ENCODE measurements at regions not wholly inside any gene's neighbourhood (a gene's known extent, or its start where the extent isn't known, plus 50 kb on each side); places are given as distances from the start of the nearest gene placed in this dataset.
"Not testable (repeated sequence)": the region's sequence is repeated elsewhere in the genome, so short reads cannot be mapped to it uniquely, and the experiment has no call there.

- DNase-seq (ENCODE audit: low read depth in 3 of 3, low spot score in 1 of 3) = not testable (repeated sequence)
Measured at GRCh38 chr2:111315188-111315917, 194.6 kb downstream of the BCL2L11 start.

GRCh38 chr2:111316221-111316741 lies 195.6 kb downstream of the BCL2L11 start:
- DNase-seq (ENCODE audit: low read depth in 3 of 3, low spot score in 1 of 3) = not testable (repeated sequence)

DNA sequence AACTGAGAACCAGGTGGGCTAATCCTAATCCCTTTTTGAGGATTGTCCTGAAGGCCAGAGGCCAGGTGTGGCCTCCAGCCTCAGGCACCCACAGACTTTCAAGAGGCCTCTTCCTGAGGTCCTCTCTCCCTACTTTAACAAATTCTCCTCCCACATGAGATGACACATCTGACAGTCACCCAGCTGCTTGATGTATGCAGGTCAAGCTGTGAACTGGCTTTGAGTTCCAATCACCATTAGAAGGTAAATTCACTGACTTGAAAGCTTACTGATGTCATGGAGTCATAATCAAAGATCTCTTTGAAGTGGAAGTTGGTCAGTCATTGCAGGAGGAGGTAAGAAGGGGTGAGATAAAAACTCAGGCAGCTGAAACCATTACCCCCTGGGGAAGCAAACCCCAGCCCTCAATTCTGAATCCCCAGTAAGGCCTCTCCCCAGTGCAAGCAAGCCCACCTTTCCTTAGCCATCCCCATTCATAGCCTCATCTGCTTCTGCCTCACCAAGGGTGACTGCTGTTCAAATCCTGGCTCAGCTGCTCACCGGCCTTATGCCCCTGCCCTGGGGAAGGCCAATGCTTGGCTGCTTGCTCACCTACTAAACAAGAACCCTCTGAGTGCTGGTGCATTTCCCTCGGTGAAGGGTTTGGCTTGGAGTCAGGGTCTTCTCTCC lies 196.3 kb downstream of the BCL2L11 start:
- not testable (repeated sequence) for DNase-seq (ENCODE audit: low read depth in 3 of 3, low spot score in 1 of 3)

DNA sequence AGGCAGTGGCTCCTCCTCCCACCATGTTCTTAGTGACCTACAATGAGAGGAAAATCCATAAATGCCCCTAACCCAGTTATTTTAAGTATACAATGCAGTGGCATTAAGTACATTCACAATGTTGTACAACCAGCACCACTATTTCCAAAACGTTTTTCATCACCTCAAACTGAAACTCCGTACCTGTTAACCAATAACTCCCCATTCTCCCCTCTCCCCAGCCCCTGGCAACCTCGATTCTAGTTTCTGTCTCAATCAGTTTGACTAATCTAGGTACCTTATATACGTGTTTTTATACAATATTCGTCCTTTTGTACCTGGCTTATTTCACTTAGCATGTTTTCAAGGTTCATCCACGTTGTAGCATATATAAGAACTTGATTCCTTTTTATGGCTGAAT lies 198.8 kb downstream of the BCL2L11 start:
- not testable (repeated sequence) for DNase-seq (ENCODE audit: low read depth in 3 of 3, low spot score in 1 of 3)

- DNase-seq (ENCODE audit: low read depth in 3 of 3, low spot score in 1 of 3) = not testable (repeated sequence)
Measured at GRCh38 chr2:111320264-111320663, 199.6 kb downstream of the BCL2L11 start.

GRCh38 chr2:111320965-111321364 lies 200.3 kb downstream of the BCL2L11 start:
- not testable (repeated sequence) for DNase-seq (ENCODE audit: low read depth in 3 of 3, low spot score in 1 of 3)

DNA sequence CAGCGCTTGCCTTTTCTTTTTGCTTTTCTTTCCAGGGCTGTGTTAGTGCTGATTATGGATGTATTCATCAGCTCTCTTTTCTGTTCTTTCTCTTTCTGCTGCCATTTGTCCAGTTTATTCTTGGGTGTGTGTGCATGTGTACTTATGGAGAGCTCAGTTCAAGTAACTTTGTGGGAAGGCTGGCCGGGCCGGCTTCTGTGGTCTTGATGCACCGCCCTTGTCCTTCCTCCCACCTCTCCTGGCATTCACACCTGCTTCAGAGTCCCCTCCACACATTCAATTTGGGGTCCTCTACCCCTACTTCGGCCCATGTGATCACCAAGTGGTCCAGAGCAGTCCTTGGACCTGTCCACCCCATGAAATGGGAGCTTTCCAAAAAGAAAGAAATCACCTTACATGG lies 202.7 kb downstream of the BCL2L11 start:
- not testable (repeated sequence) for DNase-seq (ENCODE audit: low read depth in 3 of 3, low spot score in 1 of 3)

DNA sequence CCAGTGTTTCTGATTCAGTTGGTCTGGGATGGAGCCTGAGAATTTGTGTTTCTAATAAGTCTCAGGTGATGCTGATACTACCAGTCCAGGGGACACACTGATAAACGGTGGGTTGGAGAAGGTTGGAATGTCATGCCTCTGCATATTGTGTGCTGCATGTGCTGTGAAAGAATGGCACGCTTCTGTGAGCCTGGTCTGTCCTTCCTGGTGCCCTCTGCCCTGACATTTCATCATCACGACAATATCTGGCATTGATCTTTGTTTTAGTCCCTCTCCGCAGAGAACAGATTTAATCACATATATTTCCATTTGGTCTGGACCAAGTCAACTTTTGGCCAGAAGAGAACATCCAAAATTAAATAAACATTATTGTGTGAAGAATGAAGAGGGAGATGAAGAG lies 207.0 kb downstream of the BCL2L11 start:
- not testable (repeated sequence) for DNase-seq (ENCODE audit: low read depth in 3 of 3, low spot score in 1 of 3)

DNA sequence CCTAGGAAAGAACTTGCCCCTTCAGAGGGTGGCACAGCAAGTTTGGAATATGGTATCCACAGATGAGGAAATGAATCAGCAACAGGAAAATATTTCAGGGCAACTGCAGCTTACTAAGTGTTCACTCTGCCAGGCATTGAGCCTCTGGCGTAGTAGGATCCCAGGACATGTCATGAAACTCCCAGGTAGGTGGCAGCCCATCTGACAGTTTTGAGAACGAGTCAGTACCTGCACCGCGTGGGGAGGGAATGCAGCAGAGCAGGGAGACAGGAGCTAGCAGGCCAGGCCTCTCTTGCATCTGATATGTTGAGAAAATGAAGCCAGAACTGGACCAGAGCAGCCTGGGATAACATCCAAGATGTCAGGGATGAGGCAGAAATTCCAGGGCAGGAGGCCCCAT lies 208.6 kb downstream of the BCL2L11 start:
- not testable (repeated sequence) for DNase-seq (ENCODE audit: low read depth in 3 of 3, low spot score in 1 of 3)

DNA sequence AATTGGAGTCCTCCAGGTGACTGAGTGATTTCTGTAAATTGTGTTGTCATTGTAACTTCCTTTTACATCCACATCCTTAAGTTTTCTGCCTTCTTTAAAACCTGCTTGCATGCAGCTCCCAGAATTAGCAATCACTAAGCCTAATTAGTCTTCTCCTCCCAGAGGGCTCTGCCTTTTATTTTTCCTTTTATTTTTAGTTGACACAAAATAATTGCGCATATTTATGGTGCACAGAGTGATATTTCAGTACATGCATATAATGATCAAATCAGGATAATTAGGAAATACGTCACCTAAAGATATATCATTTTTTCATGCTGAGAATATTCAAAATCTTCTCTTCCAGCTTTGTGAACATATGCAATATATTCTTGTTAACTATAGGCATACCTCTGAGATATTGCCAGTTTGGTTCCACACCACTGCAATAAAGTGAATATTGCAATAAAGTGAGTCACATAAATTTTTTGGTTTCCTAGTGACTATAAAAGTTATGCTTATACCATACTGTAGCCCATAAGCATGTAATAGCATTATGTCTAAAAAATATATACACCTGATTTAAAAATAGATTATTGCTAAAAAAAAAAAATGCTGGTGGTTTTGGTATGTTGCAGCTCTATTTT lies 210.5 kb downstream of the BCL2L11 start:
- not testable (repeated sequence) for DNase-seq (ENCODE audit: low read depth in 3 of 3, low spot score in 1 of 3)

DNA sequence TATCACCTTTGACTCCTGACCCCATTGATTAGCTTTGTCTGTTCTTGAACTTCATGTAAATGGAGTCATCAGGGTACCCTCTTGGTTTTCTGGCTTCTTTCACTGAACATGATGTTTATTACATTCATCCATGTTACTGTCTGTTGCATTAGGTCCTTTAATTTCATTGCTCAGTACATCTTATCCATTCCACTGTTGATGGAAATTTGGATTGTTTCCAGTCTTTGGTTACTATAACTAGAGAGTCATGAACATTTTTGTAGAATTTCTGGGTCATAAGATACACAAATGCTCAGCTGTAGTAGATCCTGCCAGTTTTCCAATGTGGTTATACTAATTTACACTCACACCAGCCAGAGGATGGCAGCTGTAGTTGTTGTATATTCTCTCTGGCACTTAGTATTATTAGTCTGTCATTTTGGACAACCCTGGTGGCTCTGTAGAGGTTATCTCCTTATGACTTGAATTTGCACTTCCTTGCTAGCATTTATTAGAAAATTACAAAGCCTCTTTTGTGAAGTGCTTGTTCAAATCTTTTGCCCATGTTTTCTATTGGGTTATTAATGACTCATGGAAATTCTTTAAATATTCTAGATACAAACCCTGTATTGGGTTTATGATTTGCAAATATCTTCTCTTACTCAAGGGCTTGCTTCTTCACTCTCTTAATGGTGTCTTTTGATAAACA lies 214.7 kb downstream of the BCL2L11 start:
- not testable (repeated sequence) for DNase-seq (ENCODE audit: low read depth in 3 of 3, low spot score in 1 of 3)

DNA sequence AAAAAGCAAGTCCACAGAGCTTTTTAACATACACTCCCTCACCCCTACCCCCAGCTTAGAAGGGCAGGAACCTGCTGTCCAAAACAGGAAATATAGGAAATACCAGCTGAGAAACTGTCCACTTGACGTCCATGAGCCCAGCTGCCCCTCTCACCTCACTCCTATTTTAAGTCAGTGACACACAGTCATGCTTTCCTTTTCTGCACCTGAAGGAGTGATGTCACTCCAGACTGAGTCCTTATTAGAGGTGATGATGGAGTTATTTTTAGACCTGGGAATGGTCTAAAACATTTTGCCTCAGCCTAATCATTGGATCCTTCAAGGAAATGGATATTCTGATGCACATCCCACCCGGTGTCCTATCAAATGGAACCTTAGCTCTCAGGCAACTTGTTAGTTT lies 217.8 kb downstream of the BCL2L11 start:
- DNase-seq (ENCODE audit: low read depth in 3 of 3, low spot score in 1 of 3) = not testable (repeated sequence)

- not testable (repeated sequence) for DNase-seq (ENCODE audit: low read depth in 3 of 3, low spot score in 1 of 3)
Measured at GRCh38 chr2:111339476-111339875, 218.8 kb downstream of the BCL2L11 start.

DNA sequence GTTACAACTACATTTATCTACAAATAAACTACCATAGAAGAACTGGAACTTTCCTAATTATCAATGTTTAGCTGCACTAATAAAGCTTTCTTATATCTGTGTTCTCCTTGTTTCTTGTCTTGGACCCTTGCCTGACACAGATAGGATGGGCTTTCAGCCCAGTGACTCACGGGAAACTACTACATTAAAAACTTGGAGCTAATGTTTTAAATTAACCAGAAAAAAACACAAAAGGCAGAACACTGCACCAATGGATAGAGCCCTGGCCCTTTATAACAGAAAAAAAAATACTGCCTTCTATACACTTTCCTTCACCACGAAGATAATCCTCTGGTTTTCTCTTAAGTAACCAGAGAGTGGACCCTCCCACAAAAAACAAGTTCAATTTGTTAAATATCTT lies 223.9 kb downstream of the BCL2L11 start:
- DNase-seq (ENCODE audit: low read depth in 3 of 3, low spot score in 1 of 3) = not testable (repeated sequence)

- not testable (repeated sequence) for DNase-seq (ENCODE audit: low read depth in 3 of 3, low spot score in 1 of 3)
Measured at GRCh38 chr2:111345439-111345838, 224.7 kb downstream of the BCL2L11 start.

GRCh38 chr2:111346018-111346930 lies 225.6 kb downstream of the BCL2L11 start:
- not testable (repeated sequence) for DNase-seq (ENCODE audit: low read depth in 3 of 3, low spot score in 1 of 3)

DNA sequence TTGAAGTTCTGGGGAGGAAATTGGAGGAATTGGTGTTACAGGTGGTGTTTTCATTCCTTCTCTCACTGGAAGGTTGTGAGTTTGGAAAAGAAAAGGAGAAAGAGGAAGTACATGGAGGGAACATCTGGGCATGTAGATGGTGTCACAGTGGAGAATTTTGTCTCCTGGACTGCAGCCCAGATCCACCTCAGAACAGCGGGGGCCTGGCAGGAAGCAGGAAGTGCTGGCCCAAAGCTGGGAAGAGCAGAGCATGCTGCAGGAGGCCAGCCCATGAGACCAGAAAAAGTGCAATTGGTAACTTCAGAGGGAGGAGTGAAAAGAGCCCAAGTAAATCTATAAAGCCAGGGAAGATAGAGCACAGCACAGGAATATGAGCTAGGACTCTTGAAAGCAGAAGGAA lies 227.0 kb downstream of the BCL2L11 start:
- not testable (repeated sequence) for DNase-seq (ENCODE audit: low read depth in 3 of 3, low spot score in 1 of 3)

DNA sequence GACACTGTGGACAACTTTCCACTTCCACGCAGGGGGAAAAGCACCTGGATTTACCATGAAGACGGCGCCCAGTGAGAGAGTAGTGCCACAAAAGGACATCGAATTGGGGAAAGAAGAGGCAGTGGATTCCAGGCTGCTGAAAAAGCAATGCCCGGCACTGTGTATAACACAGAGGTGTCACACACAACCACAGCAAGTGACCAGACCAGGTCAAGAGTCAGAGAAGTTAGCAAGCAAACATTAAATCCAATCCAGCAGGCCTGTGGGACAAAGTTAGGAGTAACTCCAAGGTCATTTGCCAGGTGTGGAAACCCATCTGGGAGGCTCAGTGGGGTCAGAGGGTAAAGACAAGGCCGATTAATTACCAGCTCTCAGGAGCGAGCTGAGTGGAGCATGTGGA lies 227.6 kb downstream of the BCL2L11 start:
- DNase-seq (ENCODE audit: low read depth in 3 of 3, low spot score in 1 of 3) = not testable (repeated sequence)

GRCh38 chr2:111355022-111355817 lies 234.5 kb downstream of the BCL2L11 start:
- DNase-seq (ENCODE audit: low read depth in 3 of 3, low spot score in 1 of 3) = not testable (repeated sequence)
